HFF-Myc (cell line): ENCODE measurements at regions not wholly inside any gene's neighbourhood (a gene's known extent, or its start where the extent isn't known, plus 50 kb on each side); places are given as distances from the start of the nearest gene placed in this dataset.
A peak's percentile ranks its signal among the peaks of the same experiment; 100 is the strongest.

ENCODE experiments used
- DNase-seq: peaks from one replicate; pipeline ENCODE4 v3.0.0-alpha.2; 2011; ENCODE audit warnings: low read depth; ENCODE audit errors: extremely low read depth
- H3K4me3 ChIP-seq: replicated peaks from 2 replicates; pipeline ENCODE4 v1.5.1; 2011; ENCODE audit warnings: low read depth, mild to moderate bottlenecking, control low read depth, low read length
- CTCF ChIP-seq: IDR thresholded peaks from 2 replicates; pipeline ENCODE4 v1.5.1; 2012; ENCODE audit warnings: mild to moderate bottlenecking, low read depth, low read length, control low read depth; ENCODE audit errors: missing control alignments

- H3K4me3 ChIP-seq: no peak overlapping the region
- no peak for DNase-seq
- no peak for TF ChIP-seq CTCF
These were observed 74.6 kb upstream of the PRSS58 start for GRCh38 chr7:142332421-142332820.

DNA sequence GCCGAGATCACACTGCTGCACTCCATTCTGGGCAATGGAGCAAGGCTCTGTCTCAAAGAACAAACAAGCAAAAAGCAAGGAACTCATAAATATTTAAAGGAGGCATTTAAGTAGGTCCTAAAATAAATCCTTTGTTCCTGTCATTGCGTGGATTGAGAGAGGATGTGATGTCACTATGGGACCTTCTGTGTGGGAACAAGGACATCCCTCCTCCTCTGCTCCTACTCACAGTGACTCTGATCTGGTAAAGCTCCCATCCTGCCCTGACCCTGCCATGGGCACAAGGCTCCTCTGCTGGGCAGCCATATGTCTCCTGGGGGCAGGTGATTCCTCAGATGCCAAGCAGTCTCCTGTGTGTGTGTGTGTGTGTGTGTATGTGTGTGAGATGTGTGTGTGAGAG is 74.1 kb upstream of the PRSS58 start:
- no peak overlapping the region for H3K4me3 ChIP-seq
- TF ChIP-seq CTCF: no peak
- no peak for DNase-seq

GRCh38 chr7:142329062-142329790 is 71.4 kb upstream of the PRSS58 start:
- TF ChIP-seq CTCF: no peak
- DNase-seq: no peak
- no peak overlapping the region for H3K4me3 ChIP-seq

DNA sequence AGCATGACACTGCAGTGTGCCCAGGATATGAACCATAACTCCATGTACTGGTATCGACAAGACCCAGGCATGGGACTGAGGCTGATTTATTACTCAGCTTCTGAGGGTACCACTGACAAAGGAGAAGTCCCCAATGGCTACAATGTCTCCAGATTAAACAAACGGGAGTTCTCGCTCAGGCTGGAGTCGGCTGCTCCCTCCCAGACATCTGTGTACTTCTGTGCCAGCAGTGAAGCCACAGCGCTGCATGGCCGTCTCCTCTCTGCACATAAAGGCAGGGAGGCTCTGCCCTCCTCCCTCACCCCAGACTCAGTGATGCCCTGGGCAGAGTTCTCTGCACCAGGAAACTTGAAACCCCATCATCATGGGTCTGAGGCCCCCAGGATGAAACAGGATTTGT is 70.7 kb upstream of the PRSS58 start:
- DNase-seq: no peak
- TF ChIP-seq CTCF: no peak

GRCh38 chr7:142327628-142328405 is 70.0 kb upstream of the PRSS58 start:
- TF ChIP-seq CTCF: no peak
- H3K4me3 ChIP-seq: no peak overlapping the region
- DNase-seq: no peak

More for the DNA sequence above, 70.7 kb upstream of the PRSS58 start:
- H3K4me3 ChIP-seq: no peak overlapping the region

DNA sequence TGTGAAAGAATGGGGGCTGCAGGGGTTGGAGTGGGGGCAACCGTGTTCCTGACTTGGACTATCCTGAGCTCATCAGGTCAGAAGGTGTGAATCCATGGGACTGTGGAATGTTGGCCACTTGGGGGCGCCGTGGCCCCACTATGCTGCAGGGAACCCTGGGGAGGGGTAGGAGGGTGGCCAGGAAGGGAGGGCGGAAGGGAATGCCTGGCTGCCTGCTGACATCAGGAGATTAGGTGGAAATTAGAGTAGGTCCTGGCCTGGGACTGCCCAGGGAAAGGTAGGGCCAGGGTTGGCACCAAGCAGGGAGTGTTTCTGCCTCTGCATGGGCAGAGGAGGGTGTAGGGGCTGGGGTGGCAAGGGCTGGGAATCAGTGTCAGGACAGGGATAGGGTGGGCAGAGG is 65.8 kb upstream of the PRSS58 start:
- no peak overlapping the region for H3K4me3 ChIP-seq
- no peak for DNase-seq
- peak; percentile 29 for TF ChIP-seq CTCF
